ENCODE measurements at regions not wholly inside any gene's neighbourhood (a gene's known extent, or its start where the extent isn't known, plus 50 kb on each side); places are given as distances from the start of the nearest gene placed in this dataset.

DNA sequence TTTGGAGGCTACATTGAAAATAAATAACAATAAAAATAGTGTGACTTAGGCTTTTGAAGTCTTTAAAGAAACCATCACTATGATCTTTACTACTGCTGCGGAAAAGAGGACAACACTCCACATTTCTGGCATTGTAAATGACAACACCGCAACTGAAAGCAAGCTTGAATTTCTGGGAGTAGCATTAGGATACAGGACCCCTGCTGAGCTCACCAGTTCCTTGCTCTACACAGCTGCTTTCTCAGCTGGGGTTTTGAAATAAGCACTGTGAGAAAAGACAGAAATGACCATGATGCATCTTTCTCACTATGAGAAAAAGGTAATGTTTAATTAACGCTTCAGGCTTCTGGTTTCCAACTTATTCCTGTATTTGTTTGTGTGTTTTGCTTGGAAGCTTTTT, 168.0 kb downstream of the TAF11L14 start:
- TF ChIP-seq, protein P1, sequence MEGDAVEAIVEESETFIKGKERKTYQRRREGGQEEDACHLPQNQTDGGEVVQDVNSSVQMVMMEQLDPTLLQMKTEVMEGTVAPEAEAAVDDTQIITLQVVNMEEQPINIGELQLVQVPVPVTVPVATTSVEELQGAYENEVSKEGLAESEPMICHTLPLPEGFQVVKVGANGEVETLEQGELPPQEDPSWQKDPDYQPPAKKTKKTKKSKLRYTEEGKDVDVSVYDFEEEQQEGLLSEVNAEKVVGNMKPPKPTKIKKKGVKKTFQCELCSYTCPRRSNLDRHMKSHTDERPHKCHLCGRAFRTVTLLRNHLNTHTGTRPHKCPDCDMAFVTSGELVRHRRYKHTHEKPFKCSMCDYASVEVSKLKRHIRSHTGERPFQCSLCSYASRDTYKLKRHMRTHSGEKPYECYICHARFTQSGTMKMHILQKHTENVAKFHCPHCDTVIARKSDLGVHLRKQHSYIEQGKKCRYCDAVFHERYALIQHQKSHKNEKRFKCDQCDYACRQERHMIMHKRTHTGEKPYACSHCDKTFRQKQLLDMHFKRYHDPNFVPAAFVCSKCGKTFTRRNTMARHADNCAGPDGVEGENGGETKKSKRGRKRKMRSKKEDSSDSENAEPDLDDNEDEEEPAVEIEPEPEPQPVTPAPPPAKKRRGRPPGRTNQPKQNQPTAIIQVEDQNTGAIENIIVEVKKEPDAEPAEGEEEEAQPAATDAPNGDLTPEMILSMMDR (IDR thresholded peaks at IDR 0.05; ENCODE audit: low read depth, low read length, poor library complexity, severe bottlenecking), result no peak
- TF ChIP-seq EZH2phosphoT487 (IDR thresholded peaks at IDR 0.05; ENCODE audit: borderline replicate concordance, low read length), result no peak
